ENCODE measurements at regions not wholly inside any gene's neighbourhood (a gene's known extent, or its start where the extent isn't known, plus 50 kb on each side); places are given as distances from the start of the nearest gene placed in this dataset.

- no peak for TF ChIP-seq POLR2AphosphoS5 (IDR thresholded peaks at IDR 0.05)
- no peak for TF ChIP-seq EP300 (IDR thresholded peaks at IDR 0.05)
- no peak for TF ChIP-seq POLR2A (IDR thresholded peaks at IDR 0.05)
- TF ChIP-seq CTCF (IDR thresholded peaks at IDR 0.05), result no peak
- peaks cover 89% of the 10 kb centered on the region for H3K27me3 ChIP-seq
These were observed 104.3 kb upstream of the PRR20G start for GRCh38 chr3:127392156-127392490.

GRCh38 chr3:127391436-127392155 is 103.8 kb upstream of the PRR20G start:
- no peaks in the 10 kb centered on the region for H3K4me1 ChIP-seq
- ATAC-seq, result no peak

More at GRCh38 chr3:127392156-127392490, 104.3 kb upstream of the PRR20G start:
- Histone ChIP-seq H3K4me3 (no peak overlapping the region), H3K4me1 (no peaks in the 10 kb centered on the region), H3K36me3 (no peaks in the 10 kb centered on the region), H3K9me3 (no peaks in the 10 kb centered on the region), H3K27ac (no peak overlapping the region)
- no peak for ATAC-seq
- 75% methylated on average over 2 of the region's 8 CpGs; no CpG with 5 or more reads in 1 of the 2 donors for WGBS, 2 donors (ENCODE audit: low coverage in 1 of 2)

GRCh38 chr3:127390365-127391025 is 102.6 kb upstream of the PRR20G start:
- no peak for ATAC-seq
- Histone ChIP-seq H3K27ac (no peak overlapping the region), H3K4me3 (no peak overlapping the region), H3K36me3 (no peaks in the 10 kb centered on the region), H3K9me3 (no peaks in the 10 kb centered on the region), H3K27me3 (peaks cover 93% of the 10 kb centered on the region), H3K4me1 (no peaks in the 10 kb centered on the region)
- WGBS, 2 donors (ENCODE audit: low coverage in 1 of 2), result no CpG with 5 or more reads among the region's 15 CpGs
- TF ChIP-seq POLR2A (IDR thresholded peaks at IDR 0.05) (no peak), POLR2AphosphoS5 (IDR thresholded peaks at IDR 0.05) (no peak), CTCF (IDR thresholded peaks at IDR 0.05) (no peak), EP300 (IDR thresholded peaks at IDR 0.05) (no peak)

More at GRCh38 chr3:127391436-127392155, 103.8 kb upstream of the PRR20G start:
- H3K27ac ChIP-seq, result no peak overlapping the region
- H3K36me3 ChIP-seq, result no peaks in the 10 kb centered on the region
- 62% methylated on average over 7 of the region's 14 CpGs; no CpG with 5 or more reads in 1 of the 2 donors for WGBS, 2 donors (ENCODE audit: low coverage in 1 of 2)
- no peak overlapping the region for H3K4me3 ChIP-seq
- H3K9me3 ChIP-seq, result no peaks in the 10 kb centered on the region
- no peak for TF ChIP-seq POLR2AphosphoS5 (IDR thresholded peaks at IDR 0.05)
- peaks cover 93% of the 10 kb centered on the region for H3K27me3 ChIP-seq

- Histone ChIP-seq H3K27me3 (peaks cover 93% of the 10 kb centered on the region), H3K4me3 (no peak overlapping the region), H3K9me3 (no peaks in the 10 kb centered on the region), H3K27ac (no peak overlapping the region), H3K4me1 (no peaks in the 10 kb centered on the region), H3K36me3 (no peaks in the 10 kb centered on the region)
- ATAC-seq, result no peak
- WGBS, 2 donors (ENCODE audit: low coverage in 1 of 2), result no CpG with 5 or more reads among the region's 2 CpGs
- no peak for TF ChIP-seq CTCF (IDR thresholded peaks at IDR 0.05)
- TF ChIP-seq POLR2A (IDR thresholded peaks at IDR 0.05), result no peak
- TF ChIP-seq POLR2AphosphoS5 (IDR thresholded peaks at IDR 0.05), result no peak
- no peak for TF ChIP-seq EP300 (IDR thresholded peaks at IDR 0.05)
These were observed 102.1 kb upstream of the PRR20G start for GRCh38 chr3:127389913-127390312.

GRCh38 chr3:127389420-127389819 is 101.6 kb upstream of the PRR20G start:
- no peak for ATAC-seq
- WGBS, 2 donors (ENCODE audit: low coverage in 1 of 2), result 75% methylated on average over 8 of the region's 10 CpGs; no CpG with 5 or more reads in 1 of the 2 donors
- Histone ChIP-seq H3K27me3 (peaks cover 95% of the 10 kb centered on the region), H3K9me3 (no peaks in the 10 kb centered on the region), H3K4me3 (no peak overlapping the region), H3K4me1 (no peaks in the 10 kb centered on the region), H3K27ac (no peak overlapping the region), H3K36me3 (no peaks in the 10 kb centered on the region)
- TF ChIP-seq EP300 (IDR thresholded peaks at IDR 0.05), result no peak
- no peak for TF ChIP-seq POLR2AphosphoS5 (IDR thresholded peaks at IDR 0.05)
- TF ChIP-seq CTCF (IDR thresholded peaks at IDR 0.05), result no peak
- no peak for TF ChIP-seq POLR2A (IDR thresholded peaks at IDR 0.05)

Measured in gastroesophageal sphincter (tissue), 4 donors.